Psoas muscle (tissue), 7 donors: ENCODE measurements at regions not wholly inside any gene's neighbourhood (a gene's known extent, or its start where the extent isn't known, plus 50 kb on each side); places are given as distances from the start of the nearest gene placed in this dataset.

Experiments used
- ATAC-seq, 4 donors: fragments of 200-7000 bp; cut with Tn5 transposase; one replicate each; pipeline ENCODE4 v1.9.1; 2020; ENCODE audit warnings: moderate library complexity in 3 of 4, mild to moderate bottlenecking in 2 of 4
- DNase-seq, 2 donors: peaks; one replicate each; pipeline ENCODE4 v3.0.0-alpha.2; 2020
- H3K27ac ChIP-seq: fragments of 200-600 bp; one replicate; pipeline ENCODE4 v1.8.0; 2022
- H3K27me3 ChIP-seq, 3 donors: fragments of 200-600 bp in 1 of 3; one replicate each; pipeline versions ENCODE4 v1.6.1 to v1.8.0; 2013 to 2022; ENCODE audit warnings: low read length in 2 of 3, mild to moderate bottlenecking in 2 of 3, moderate library complexity in 1 of 3; ENCODE audit not compliant: insufficient read depth in 3 of 3
- H3K36me3 ChIP-seq, 2 donors: fragments of 200-600 bp in 1 of 2; one replicate each; pipeline versions ENCODE4 v1.6.1 to v1.8.0; 2013 to 2022; ENCODE audit warnings: low read depth in 1 of 2, mild to moderate bottlenecking in 1 of 2, moderate library complexity in 1 of 2; ENCODE audit not compliant: insufficient read depth in 1 of 2
- H3K4me1 ChIP-seq: fragments of 200-600 bp; one replicate; pipeline ENCODE4 v1.8.0; 2022
- H3K4me3 ChIP-seq: fragments of 200-600 bp; one replicate; pipeline ENCODE4 v1.8.0; 2022; ENCODE audit warnings: mild to moderate bottlenecking
- H3K9me3 ChIP-seq: fragments of 200-600 bp; one replicate; pipeline ENCODE4 v1.8.0; 2022
- CTCF ChIP-seq: fragments of 200-600 bp; IDR thresholded peaks from one replicate; pipeline ENCODE4 v1.8.0; 2022; ENCODE audit warnings: antibody characterized with exemption
- WGBS, 3 donors: extraction: QIAGEN DNeasy Blood & Tissue Kit; methylation state at CpG; one replicate each; pipeline versions ENCODE4 v1.1.6 to v1.1.7; 2013; 5-methylcytosine and 5-hydroxymethylcytosine counted together
- intact Hi-C, 2 donors: fragments of 100-400 bp; cut with DNase I; formaldehyde crosslinking; loops; one replicate each; pipeline versions ENCODE4 v1.11.0 to v1.14.2; 2022
- donor health status: healthy with polysubstance abuse.
- donor health status: DM: no; HTN: no; CAD: no; lungs with moderate emphysema.
- donor health status: Bipolar disorder and iron deficiency.
- donor health status: healthy.
- donor health status: DM: yes; HTN: yes; CAD: no.
- donor health status: DM: no; HTN: no; CAD: no.
- donor health status: DM: yes; HTN: yes; CAD: no.

GRCh38 chrX:22742174-22742573 lies 257.6 kb upstream of the DDX53 start:
- DNase-seq (no peak), ATAC-seq (no peak)
- Histone ChIP-seq H3K36me3 (no peaks in the 10 kb centered on the region), H3K27ac (no peak overlapping the region), H3K4me1 (no peaks in the 10 kb centered on the region), H3K4me3 (no peak overlapping the region), H3K9me3 (no peaks in the 10 kb centered on the region), H3K27me3 (no peaks in the 10 kb centered on the region)
- 29 to 73% (median 53%) methylated on average over 1 of the region's 1 CpG for WGBS, 3 donors
- TF ChIP-seq CTCF, result no peak
- intact Hi-C loops, result no loop called here

DNA sequence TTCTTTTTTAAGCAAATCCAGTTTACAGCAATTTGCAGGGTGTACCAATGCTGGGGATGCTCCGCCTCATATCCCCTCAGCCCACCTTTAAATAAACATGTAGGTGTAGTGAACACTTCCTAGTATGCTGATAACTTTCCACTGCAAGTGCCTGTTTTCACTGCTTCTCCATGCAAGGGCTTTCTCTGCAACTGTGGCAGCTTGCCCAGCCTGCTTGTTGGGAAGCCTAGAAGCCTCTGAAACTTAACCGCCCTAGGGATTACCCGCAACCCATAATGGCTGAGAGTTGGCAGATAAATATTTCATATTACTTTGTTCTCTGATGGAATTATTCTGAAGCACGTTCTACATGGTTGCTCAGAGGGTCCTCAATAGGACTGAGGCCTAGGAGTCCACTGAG lies 253.7 kb upstream of the DDX53 start:
- H3K36me3 ChIP-seq, result no peaks in the 10 kb centered on the region
- H3K4me1 ChIP-seq, result no peaks in the 10 kb centered on the region
- H3K27ac ChIP-seq, result no peak overlapping the region
- H3K27me3 ChIP-seq, result no peaks in the 10 kb centered on the region
- ATAC-seq, result no peak
- DNase-seq, result peak in 1 of 2 donors; percentile 49
- WGBS, 3 donors, result 50 to 65% (median 59%) methylated on average over 4 of the region's 4 CpGs
- H3K9me3 ChIP-seq, result no peaks in the 10 kb centered on the region
- no peak for TF ChIP-seq CTCF
- intact Hi-C loops, result loop anchor here in 1 of 2 donors (5.0 kb wide), 1 partner anchor 609 kb away; no protein-coding TSS in a partner anchor
- no peak overlapping the region for H3K4me3 ChIP-seq

- Histone ChIP-seq H3K27me3 (no peaks in the 10 kb centered on the region), H3K4me3 (no peak overlapping the region), H3K36me3 (no peaks in the 10 kb centered on the region), H3K9me3 (no peaks in the 10 kb centered on the region), H3K27ac (no peak overlapping the region), H3K4me1 (no peaks in the 10 kb centered on the region)
- DNase-seq, result no peak
- peak; percentile 69 for TF ChIP-seq CTCF
- intact Hi-C loops, result loop anchor here in 1 of 2 donors (5.0 kb wide), 1 partner anchor 611 kb away; no protein-coding TSS in a partner anchor
- peak in 2 of 4 donors; percentile 51 to 53 for ATAC-seq
- WGBS, 3 donors, result 24 to 34% (median 28%) methylated on average over 7 of the region's 7 CpGs
These were observed 251.4 kb upstream of the DDX53 start for GRCh38 chrX:22748093-22748999.

GRCh38 chrX:22758807-22759481 lies 240.8 kb upstream of the DDX53 start:
- WGBS, 3 donors, result 71 to 87% (median 78%) methylated on average over 6 of the region's 6 CpGs
- intact Hi-C loops, result no loop called here

More at GRCh38 chrX:22758807-22759481, 240.8 kb upstream of the DDX53 start:
- no peaks in the 10 kb centered on the region for H3K4me1 ChIP-seq
- H3K36me3 ChIP-seq, result no peaks in the 10 kb centered on the region
- ATAC-seq, result no peak
- H3K9me3 ChIP-seq, result no peaks in the 10 kb centered on the region
- H3K27ac ChIP-seq, result no peak overlapping the region
- no peak for TF ChIP-seq CTCF
- no peak overlapping the region for H3K4me3 ChIP-seq
- no peak for DNase-seq
- H3K27me3 ChIP-seq, result no peaks in the 10 kb centered on the region
